ENCODE measurements at regions not wholly inside any gene's neighbourhood (a gene's known extent, or its start where the extent isn't known, plus 50 kb on each side); places are given as distances from the start of the nearest gene placed in this dataset.

DNA sequence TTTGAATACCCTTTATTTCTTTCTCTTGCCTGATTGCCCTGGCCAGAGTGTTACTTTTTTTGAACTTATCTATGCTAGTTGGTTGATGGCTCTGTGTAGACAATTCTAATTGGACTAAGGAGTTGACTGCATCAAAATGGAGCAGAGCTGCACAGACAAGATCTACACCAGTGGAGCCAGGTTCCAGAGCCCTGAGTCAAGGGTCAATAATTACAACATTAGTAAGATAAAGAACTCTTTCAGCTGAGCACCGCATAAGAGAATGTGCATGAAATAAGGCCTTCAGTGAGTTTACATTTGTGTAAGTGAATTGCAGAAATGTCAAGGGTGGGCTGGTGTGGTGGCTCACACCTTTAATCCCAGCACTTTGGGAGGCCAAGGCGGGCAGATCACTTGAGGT, 599.7 kb upstream of the TENM3 start:
- DNase-seq (ENCODE audit: low read depth), result no peak

DNA sequence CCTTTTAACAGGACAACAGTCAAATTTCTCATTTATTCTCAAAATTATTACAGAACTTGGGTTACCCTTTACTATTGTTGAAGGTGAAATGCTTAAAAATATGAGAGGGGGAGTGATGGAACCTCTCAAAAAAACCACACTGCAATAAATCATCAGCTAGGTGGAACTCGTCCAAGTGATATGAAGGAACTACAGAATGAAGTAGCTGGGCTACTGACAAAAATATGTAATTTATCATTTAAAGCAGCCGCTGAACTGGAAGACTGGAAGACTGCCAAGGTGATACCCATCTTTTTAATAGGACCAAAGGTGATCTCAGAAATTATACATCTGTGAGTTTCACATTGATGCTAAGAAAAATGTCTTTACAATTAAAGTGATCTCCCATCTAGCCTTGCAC, 597.7 kb upstream of the TENM3 start:
- DNase-seq (ENCODE audit: low read depth), result no peak

DNA sequence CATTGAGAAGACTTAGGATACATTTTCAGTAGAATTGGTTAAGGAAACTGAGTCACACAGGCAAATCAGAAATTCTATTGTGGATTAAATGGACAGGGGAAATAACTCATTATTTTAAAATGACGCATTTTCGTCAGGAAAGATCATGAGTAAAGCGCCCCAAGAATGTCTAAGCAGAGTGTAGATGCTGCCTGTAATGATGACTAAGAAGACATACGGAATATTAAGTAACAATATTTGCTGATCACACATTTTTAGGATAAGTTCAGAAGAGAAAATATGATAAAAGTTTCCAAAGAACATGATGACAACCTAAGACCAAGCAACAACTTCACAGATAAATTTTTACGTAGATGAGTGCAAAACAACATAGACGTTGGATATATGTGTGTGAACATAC, 596.3 kb upstream of the TENM3 start:
- no peak for DNase-seq (ENCODE audit: low read depth)

DNA sequence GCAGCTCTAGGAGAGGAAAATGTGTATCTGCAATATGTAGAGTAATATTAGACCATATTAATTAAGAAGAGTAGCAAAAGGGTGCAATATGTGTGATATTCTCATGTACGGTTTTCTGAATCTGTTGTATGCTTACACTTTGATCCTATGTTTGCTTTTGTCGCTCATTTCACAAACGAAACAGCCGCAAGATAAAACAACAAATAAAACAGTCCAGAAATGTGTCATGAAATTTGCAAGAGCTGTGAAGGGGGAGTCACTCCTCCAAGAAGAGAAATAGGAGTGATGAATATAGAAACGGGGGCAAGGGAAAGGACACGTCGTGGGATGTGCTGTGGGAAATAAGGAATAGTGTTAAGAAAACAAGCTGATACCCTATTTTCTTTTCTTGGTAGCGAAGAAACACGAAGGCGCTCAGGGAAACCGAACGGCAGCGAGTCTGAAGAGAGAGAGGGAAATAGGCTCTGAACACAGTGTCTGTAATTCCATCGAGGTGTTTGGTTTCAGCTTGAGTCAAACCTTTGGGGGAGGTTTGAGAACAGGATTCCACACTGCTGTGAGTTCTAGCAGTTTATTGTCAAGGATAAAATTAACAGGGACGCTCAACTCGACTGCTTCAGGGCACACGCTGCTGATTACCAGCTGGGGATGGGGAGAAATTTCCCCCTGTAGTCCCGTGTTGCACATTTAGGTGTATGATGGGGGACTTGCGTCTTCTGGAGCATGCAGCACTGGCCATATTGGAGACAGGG, 595.6 kb upstream of the TENM3 start:
- DNase-seq (ENCODE audit: low read depth), result no peak

DNA sequence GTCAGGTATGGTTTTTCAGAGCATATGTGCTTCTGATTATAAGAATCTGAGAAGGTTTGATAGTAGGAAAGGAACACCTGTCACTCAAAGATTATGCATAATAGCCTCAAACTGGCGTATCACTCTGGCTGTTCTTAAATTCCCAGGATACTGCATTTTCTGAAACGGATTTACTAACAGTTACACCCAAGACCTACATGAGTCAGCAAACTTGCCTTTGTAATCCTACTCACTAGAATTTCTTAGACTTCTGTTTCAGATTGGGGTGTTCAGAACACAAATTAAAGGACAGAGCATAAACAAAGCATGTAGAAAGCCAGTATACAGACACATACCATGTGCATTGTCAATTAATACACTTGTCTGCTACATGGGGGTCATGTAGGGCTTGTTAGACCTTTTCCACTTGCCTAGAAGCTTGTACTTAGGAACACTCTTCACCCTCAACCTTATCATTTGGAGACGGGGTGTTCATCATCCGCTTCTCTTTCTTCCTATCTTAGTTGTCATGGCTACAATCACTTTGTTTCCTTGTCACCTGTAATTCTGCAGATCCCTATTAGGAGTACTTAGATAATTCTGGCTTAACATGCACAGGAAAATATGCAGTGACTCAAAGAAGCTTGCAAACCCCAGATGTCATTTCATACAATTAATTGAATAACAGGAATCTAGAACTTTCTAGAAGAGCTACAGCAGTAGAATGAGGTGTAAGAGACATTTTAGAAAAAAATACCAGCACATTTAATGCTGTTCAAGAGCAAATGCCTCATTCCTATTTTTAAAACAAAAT, 593.0 kb upstream of the TENM3 start:
- no peak for DNase-seq (ENCODE audit: low read depth)

DNA sequence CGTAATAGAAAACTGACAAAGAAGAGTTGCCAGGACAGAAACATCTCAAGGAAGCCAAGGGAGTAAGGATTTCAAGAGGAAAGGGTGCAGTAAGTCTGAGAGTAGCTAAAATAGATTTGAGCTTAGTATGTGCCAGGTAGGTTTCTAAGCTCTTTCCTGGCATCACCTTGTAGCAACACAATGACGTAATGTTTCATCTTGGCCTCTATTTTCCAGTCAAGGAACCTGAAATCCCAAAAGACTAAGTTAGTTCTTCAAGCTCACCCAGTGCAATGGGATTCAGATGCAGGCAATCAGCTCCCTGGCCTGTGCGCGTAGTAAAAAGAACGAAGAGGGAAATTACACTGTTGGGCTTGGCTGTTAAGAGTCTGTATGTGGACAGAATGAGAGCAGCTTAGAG, 586.5 kb upstream of the TENM3 start:
- no peak for DNase-seq (ENCODE audit: low read depth)

DNA sequence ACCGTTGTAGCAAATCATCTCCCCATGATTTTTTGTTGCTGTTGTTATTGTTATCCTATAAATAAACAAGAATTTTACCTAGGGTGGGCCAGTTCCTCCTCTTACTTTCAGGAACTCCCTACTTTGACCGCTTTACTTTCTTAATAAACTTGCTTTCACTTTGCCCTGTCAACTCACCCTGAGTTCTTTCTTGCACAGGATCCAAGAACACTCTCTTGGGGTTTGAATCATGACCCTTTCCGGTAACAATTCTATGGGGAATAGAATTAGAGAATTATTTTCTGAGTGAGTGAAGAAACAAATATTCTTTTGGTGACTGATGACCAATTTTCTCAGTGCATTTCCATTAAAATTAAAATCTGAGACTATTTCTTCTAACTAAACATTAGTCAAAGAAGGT, 584.0 kb upstream of the TENM3 start:
- no peak for DNase-seq (ENCODE audit: low read depth)

DNA sequence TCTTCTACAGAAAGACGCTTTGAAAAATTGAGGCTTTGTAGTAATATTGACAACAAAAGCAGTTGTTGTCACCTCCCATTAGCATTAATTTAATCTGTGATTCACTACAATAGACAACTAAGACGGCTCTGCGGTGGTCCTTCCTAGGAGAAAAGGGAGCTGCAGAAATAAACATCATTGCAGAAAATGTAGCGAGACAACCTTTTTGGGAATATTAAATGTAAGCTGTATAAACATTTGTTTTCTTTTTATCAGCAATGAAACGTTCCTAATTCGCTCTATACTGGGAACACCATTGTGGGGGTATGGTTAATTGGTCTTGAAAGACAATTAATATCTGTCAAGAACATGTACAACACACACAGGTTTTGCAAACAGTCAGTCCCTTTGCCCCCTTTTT, 583.3 kb upstream of the TENM3 start:
- no peak for DNase-seq (ENCODE audit: low read depth)

DNA sequence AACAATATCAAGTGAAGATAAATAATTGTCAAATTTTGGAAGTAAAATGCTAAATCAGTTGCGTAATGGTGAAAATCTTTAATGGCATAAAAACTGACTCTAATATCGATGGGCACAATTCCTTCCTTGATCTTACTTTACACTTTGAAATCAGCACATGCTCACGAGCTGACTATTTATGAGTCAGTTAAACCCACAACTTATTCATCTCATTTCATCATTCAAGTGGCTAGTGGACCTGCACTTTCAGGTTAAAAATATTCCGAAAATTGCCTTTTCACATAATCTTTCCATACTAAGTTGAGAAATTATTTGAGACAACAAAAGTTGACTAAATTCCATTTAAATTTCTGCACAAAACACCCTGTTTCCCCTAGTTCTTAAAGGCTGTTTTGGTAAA, 582.1 kb upstream of the TENM3 start:
- DNase-seq (ENCODE audit: low read depth), result peak; percentile 42

DNA sequence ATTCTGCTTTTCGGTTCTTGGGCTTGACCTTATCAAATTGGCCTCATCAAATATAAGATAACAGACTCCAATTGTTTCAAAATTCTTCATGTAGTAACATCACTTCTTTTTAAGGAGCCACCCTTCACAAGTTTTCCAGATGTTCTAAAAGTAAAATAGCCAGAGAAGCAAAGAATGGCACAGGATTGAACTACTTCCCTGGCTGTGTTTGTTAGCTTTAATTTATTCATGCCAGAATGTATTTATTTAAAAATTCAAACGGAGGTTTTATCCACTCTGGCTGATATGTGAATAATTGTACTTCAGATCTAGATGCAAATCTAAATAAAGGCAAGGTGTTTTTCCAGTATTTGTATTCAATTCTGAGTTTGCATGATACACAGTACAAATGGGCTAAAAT, 581.3 kb upstream of the TENM3 start:
- DNase-seq (ENCODE audit: low read depth), result no peak

DNA sequence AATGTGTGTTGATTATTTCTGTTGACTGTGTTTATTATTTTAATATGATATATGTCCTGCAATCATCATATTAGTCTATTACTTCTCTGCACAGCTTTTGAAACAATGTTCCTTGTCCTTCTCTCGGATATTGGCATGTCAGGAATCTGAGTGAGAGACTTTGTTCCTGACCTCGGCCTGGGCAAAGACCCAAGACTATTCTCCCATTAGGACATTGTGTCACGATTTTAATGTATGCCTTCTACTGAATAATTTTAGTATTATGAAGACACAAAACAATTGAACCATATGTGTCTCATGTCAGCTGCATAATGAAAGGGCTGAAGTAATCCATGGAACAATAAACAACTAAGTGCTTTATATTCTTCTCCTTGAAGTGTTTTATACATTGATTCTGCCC, 580.8 kb upstream of the TENM3 start:
- DNase-seq (ENCODE audit: low read depth), result no peak

DNA sequence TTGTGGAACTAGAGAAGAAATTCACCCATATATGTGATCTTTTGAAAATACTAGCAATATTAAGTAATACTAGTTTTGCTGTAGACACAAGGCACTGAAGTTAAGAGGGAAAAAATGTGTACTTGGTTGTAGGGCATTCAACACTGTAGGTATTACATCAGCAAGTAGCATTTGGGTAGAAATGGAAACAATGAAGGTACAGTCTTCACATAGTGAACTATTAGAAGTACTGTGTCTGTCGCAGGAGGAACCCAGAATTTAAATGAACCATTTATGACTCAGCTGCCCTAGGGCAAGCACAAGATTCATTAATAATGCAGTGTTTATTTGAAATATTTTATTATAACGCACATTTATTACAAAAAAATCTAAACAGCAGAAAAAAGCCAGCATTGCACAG, 572.7 kb upstream of the TENM3 start:
- no peak for DNase-seq (ENCODE audit: low read depth)

DNA sequence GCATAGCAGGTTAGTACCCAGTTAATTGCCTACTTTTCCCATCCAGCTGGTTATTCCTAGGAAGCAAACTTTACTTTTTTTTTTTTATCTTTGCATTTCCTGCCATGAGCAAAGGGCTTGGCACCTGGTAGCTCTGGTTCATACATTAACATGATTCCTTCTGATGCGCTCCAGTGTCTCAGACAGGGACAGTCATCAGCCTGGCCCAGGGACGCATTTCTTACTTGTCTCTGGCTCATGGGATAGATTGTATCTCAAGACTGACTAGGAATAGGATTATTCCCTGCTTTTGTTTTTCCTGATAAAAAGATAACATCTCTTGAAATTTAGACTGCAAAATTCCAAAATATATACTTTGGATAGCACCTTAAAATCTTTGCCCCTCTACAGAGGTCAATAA, 571.5 kb upstream of the TENM3 start:
- DNase-seq (ENCODE audit: low read depth), result no peak

DNA sequence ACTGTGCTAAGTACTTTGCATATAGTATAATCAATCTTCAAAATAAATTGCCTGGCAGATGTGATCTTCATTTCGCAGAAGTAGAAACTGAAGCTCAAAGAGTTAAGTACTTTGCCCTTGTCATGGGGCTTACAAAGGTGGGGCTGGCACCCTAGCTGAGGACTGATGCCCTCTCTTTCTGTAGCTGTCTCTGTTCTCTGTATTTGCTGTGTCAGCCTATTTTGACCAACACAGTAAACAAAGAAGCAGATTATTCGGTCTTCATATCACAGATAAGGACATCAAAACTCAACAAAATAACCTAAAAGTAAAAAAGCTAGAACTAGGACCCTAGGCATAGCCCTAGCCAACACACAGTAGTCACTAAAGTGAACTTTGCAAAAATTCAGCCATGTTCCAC, 570.5 kb upstream of the TENM3 start:
- no peak for DNase-seq (ENCODE audit: low read depth)

DNA sequence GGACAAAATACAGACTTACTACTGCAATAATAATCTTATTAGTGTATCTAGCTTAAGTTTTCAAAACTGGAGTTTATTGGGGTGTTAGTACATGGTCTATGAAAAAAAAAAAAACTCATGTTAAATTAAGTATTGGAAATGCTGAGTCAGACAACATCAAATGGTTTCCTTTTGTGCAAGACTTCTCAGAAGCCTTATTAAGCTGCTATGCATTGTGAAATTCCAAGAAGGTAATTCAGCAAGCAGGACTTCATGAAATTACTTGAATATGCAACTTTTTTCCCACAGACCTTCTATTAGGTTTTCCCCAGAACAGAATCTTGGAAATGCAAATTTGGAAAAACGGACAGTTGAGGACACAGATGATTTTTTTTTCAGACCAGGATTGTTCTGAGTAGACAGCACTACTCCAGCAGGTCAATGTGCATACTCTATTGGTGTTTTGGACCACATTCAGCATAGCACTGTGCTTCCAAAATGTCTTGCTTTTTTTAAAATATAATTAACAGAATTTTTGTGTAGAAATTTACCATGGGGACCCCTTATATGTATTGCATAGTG, 568.8 kb upstream of the TENM3 start:
- DNase-seq (ENCODE audit: low read depth), result peak; percentile 46

DNA sequence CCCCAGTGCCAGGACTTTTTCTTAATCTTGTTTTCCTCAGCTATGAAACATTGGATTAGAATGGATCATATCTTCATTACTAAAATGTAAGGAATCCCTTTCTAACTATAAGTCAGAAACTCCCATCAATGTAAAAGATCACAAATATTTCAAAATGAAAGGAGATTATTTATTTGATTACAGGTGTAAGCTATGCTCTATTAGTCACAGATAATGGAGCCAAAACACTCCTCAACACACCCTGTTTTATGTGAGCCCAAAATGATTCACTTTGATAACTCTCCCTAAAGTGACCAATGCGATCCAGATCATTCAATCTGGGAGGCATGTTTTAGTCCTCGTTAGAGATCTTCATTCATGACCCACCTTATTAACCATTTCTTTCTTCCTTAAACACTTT, 566.7 kb upstream of the TENM3 start:
- DNase-seq (ENCODE audit: low read depth), result no peak

DNA sequence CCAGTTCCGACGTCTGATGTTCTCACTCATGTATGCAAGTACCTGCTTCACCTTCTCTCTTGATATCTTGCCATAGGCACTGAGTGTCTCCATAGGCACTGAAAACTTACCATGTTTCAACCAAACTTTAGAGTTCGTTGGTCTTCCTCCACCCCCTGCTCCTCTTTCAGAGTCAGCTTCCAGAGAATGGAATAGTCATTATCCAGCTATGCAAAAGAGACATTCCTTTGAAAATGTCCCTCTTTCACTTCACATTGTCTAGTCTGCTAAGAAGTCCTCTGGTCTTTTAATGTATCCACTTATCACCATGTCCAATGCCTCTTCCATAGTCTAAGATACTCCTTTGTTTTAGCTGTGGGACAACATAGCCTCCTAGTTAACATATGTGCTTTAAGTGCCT, 566.0 kb upstream of the TENM3 start:
- no peak for DNase-seq (ENCODE audit: low read depth)

DNA sequence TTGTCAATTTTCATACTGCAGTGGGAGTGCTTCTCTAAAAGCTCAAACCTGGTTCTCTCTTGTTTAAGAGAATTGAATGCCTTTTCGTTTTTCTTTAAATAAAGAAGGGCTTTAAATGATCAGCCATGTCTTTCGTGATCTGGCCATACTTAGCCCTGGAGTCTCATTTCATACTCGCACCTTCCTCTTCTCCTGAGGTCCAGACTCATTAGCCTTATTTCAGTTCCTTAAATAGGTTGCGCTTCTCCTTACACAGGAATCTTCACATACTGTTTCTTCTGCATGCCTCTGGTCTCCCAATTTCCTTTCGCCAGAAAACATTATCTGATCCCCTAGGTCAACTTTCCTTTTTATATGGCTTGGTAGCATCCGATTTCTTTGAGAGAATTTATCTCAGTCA, 565.6 kb upstream of the TENM3 start:
- no peak for DNase-seq (ENCODE audit: low read depth)

DNA sequence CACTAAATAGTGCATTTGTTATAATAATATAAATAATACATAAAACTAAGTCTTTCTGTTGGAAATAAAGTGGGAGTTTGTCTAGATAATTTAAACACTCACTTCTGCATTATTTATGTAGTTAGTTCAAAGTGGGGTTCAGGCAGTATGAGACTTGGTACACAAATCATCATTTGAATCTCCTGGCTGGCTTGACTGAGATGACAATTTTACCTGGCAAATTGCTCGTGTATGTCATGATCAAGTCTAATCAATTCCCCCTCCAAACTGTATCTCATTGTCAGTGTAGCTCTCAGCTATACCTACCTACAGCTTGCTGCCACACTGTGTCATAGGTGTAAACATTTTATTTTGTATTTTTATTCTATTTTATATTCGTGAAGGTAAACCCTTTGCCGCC, 563.4 kb upstream of the TENM3 start:
- no peak for DNase-seq (ENCODE audit: low read depth)

DNA sequence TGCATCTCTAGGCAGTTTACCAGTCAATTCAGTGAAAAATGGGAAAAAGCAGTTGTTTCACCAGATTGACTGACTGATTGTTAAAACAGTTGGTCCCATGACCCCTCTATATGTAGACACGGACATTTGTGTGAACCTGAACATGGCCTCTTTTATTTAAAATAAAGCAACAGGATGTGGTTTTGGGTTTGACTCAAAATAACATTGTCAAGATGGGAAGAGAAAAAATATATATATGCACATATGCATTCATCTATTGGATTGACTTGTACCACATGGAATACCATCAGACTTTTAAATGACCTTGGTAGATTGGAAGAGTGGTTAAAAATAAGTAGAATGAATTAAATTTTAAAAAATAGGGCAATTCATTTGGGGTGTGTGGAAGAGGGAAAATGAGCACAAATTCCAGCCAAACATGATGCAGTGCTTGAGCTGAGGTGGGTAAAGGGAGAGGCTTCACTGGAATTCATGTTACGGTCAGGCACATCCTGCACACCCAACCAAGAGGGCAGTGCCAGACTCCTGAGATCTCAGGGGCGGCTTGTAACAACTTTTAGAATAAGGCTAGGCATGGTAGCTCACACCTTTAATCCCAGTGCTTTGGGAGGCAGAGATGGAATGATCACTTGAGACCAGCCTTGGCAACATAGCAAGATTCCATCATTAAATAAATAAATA, 560.7 kb upstream of the TENM3 start:
- no peak for DNase-seq (ENCODE audit: low read depth)

DNA sequence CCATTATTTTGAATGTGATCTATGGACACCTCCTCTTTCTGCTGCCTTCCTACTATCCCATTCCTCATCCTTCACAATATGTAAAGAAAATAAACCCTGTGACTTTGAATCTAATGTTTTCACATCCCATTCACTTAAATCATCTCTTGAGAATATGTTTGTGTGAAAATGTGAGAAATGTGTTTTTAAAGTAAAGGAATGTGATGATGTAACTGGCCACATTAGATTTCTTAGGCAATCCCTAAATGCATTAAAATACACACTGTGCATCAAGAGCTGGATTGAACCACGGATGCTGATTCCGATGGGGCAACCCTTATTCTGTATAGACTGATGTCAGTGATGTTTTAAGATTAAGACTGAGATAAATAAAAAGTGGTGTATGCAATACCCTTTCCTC, 558.9 kb upstream of the TENM3 start:
- peak; percentile 36 for DNase-seq (ENCODE audit: low read depth)

DNA sequence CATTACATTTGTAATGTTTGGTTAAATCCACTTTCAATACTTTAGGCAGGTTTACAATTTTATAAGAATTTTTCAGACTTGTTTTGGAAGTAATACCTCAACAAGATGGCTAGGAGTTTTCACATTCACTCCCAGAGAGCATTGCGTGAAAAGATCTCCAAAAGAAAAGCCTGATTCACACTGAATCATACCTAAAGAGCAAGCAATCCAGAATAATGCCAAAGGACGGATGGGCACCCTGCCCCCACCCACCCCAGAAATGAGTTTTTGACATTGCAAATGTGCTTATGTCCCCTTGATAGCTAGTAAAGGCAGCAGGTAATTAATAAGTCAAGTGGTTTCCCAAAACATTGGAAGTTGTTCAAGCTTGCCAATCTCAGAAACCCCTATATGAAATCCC, 557.7 kb upstream of the TENM3 start:
- DNase-seq (ENCODE audit: low read depth), result no peak

DNA sequence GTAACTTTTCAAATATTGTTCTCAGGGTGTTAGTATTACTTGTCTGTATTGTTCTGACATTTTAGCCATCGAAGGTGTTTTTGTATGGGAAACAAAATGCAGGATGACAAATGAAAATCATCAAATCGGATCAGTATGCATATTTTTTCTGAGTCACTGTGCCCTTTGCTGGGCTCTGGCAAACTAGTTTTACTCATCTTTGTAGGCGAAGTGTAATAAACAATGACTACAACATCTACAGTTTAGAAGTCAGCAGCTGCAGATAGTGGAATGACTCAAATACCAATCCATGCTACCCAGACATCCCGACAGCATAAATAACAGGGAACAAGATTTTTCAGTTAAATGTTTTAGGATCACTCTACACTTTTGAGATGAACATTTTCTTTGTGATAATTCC, 557.3 kb upstream of the TENM3 start:
- DNase-seq (ENCODE audit: low read depth), result peak; percentile 64

All from GM04504 (cell line).